GM13977 (cell line): ENCODE measurements at regions not wholly inside any gene's neighbourhood (a gene's known extent, or its start where the extent isn't known, plus 50 kb on each side); places are given as distances from the start of the nearest gene placed in this dataset.

Source experiments
- DNase-seq: peaks from one replicate; pipeline ENCODE4 v3.0.0; 2012; ENCODE audit warnings: low spot score
- CTCF ChIP-seq: IDR thresholded peaks from 2 replicates; pipeline ENCODE4 v1.5.1; 2012; ENCODE audit warnings: mild to moderate bottlenecking, control low read depth; ENCODE audit not compliant: insufficient read depth; ENCODE audit errors: extremely low read depth, missing control alignments
- in situ Hi-C: fragments of 300-500 bp; cut with MboI; formaldehyde crosslinking; loops from one replicate; pipeline ENCODE4 v1.12.0; 2022; ENCODE audit warnings: low sequenced_read_pairs, low pct_unique_long_range_greater_than_20kb, mixed read lengths, inconsistent platforms; ENCODE audit not compliant: unreplicated experiment

DNA sequence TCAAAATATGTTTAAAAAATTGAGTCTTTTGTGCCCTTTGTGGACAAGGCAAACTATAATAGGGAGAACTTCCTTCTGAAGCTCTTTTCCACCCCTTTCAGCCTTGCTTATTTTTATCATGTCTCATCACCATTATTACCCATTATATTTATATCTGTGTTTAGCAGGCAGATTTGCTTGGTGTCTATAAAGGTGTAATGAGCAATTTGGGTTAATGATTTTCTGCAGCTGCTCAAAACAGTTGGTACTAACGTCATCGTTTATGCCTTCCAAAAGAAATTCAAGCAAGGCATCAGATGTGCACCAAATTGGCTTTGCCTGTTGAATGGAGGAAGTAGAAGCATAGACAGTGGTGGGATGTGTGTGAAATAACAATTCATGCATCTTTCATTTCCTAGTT lies 483.7 kb upstream of the SGO1 start:
- no peak for DNase-seq
- TF ChIP-seq CTCF: no peak
- in situ Hi-C loops: no loop called here

GRCh38 chr3:20669184-20669583 lies 483.2 kb upstream of the SGO1 start:
- TF ChIP-seq CTCF: no peak
- DNase-seq: no peak
- in situ Hi-C loops: no loop called here

GRCh38 chr3:20668411-20668810 lies 482.4 kb upstream of the SGO1 start:
- TF ChIP-seq CTCF: no peak
- no peak for DNase-seq
- in situ Hi-C loops: no loop called here

DNA sequence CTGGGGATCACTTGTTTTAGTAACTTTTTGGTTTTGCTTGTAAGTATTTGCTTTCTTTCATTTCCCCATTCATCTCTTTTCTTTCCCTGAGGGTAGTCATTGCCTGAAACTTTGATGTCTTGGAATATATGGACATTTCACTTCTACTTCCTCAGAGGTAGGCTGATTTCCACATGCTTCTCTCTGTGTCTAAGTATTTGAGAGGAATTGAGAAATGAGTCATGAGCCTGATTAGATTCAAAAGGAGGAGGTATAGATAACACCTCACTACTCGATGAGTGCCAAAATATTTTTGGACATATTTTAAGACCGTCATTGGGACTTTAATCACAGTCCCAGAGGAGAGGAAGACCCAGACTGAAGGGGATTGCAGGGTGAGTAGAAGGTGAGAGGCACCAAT lies 480.1 kb upstream of the SGO1 start:
- in situ Hi-C loops: no loop called here
- TF ChIP-seq CTCF: no peak
- DNase-seq: no peak

- in situ Hi-C loops: no loop called here
- no peak for DNase-seq
- TF ChIP-seq CTCF: no peak
These were observed 472.5 kb upstream of the SGO1 start for GRCh38 chr3:20658491-20658890.

GRCh38 chr3:20657560-20657959 lies 471.6 kb upstream of the SGO1 start:
- DNase-seq: no peak
- in situ Hi-C loops: no loop called here
- TF ChIP-seq CTCF: no peak
